ENCODE measurements at regions not wholly inside any gene's neighbourhood (a gene's known extent, or its start where the extent isn't known, plus 50 kb on each side); places are given as distances from the start of the nearest gene placed in this dataset.

DNA sequence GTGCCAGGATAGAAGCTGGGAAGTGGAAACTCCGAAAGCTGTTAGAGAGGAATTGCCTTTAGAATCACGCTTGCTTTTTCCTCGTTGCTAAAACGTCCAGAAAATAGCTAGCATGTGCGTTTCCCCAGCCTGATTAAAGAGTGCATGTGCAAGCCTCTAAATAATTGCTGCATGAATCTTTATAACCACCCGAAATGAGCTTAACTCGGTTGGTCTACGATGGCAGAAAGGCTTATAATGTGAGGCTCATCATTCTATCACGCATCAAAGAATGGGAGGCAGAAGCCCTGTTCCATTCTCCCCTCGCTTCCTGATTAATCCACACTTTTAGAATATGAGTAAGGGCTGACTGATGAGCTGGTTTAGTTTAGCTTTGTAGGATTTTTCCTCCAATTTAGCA is 394.6 kb upstream of the WWC1 start:
- TF ChIP-seq EZH2 (IDR thresholded peaks at IDR 0.05; ENCODE audit: borderline replicate concordance, low read length): no peak
- TF ChIP-seq CTCF (IDR thresholded peaks at IDR 0.05; ENCODE audit: low read length): no peak
